ENCODE measurements at regions not wholly inside any gene's neighbourhood (a gene's known extent, or its start where the extent isn't known, plus 50 kb on each side); places are given as distances from the start of the nearest gene placed in this dataset.
"Not testable (repeated sequence)": the region's sequence is repeated elsewhere in the genome, so short reads cannot be mapped to it uniquely, and the experiment has no call there.

GRCh38 chr11:82398300-82398815 is 335.3 kb downstream of the FAM181B start:
- Mint-ChIP-seq H3K4me3 (no peak overlapping the region), H3K27me3 (no peaks in the 10 kb centered on the region), H3K4me1 (no peaks in the 10 kb centered on the region), H3K9me3 (ENCODE audit: low read depth) (peaks cover 4% of the 10 kb centered on the region), H3K36me3 (no peaks in the 10 kb centered on the region), H3K27ac (no peak overlapping the region)
- CTCF ChIA-PET, result no interaction called here
- DNase-seq (no peak), ATAC-seq (no peak)

- CTCF ChIA-PET; H3K9me3 Mint-ChIP-seq (ENCODE audit: low read depth); H3K4me3 Mint-ChIP-seq; DNase-seq; H3K27ac Mint-ChIP-seq; H3K36me3 Mint-ChIP-seq; H3K4me1 Mint-ChIP-seq; H3K27me3 Mint-ChIP-seq; ATAC-seq: not testable (repeated sequence)
Observed at GRCh38 chr11:82396639-82397038, 337.0 kb downstream of the FAM181B start.

GRCh38 chr11:82384308-82384707 is 349.4 kb downstream of the FAM181B start:
- CTCF ChIA-PET, result no interaction called here

GRCh38 chr11:82373781-82374542 is 359.7 kb downstream of the FAM181B start:
- H3K4me3 Mint-ChIP-seq, result no peak overlapping the region
- H3K36me3 Mint-ChIP-seq, result no peaks in the 10 kb centered on the region
- ATAC-seq (no peak), DNase-seq (no peak)
- H3K9me3 Mint-ChIP-seq (ENCODE audit: low read depth), result peaks cover 2% of the 10 kb centered on the region
- no peaks in the 10 kb centered on the region for H3K4me1 Mint-ChIP-seq
- H3K27ac Mint-ChIP-seq, result no peak overlapping the region
- CTCF ChIA-PET, result no interaction called here
- H3K27me3 Mint-ChIP-seq, result no peaks in the 10 kb centered on the region

More at GRCh38 chr11:82384308-82384707, 349.4 kb downstream of the FAM181B start:
- Mint-ChIP-seq H3K4me3 (no peak overlapping the region), H3K27ac (no peak overlapping the region), H3K9me3 (ENCODE audit: low read depth) (peaks cover 4% of the 10 kb centered on the region), H3K36me3 (no peaks in the 10 kb centered on the region), H3K27me3 (no peaks in the 10 kb centered on the region), H3K4me1 (no peaks in the 10 kb centered on the region)
- DNase-seq, result no peak
- ATAC-seq, result no peak

- Mint-ChIP-seq H3K36me3 (no peaks in the 10 kb centered on the region), H3K9me3 (ENCODE audit: low read depth) (no peaks in the 10 kb centered on the region), H3K4me1 (no peaks in the 10 kb centered on the region)
Observed at GRCh38 chr11:82365351-82365750, 368.3 kb downstream of the FAM181B start.

GRCh38 chr11:82356316-82356715 is 377.3 kb downstream of the FAM181B start:
- CTCF ChIA-PET, result no interaction called here
- no peak overlapping the region for H3K27ac Mint-ChIP-seq
- ATAC-seq (no peak), DNase-seq (no peak)
- no peak overlapping the region for H3K4me3 Mint-ChIP-seq
- no peaks in the 10 kb centered on the region for H3K36me3 Mint-ChIP-seq
- peaks cover 7% of the 10 kb centered on the region for H3K9me3 Mint-ChIP-seq (ENCODE audit: low read depth)
- H3K4me1 Mint-ChIP-seq, result no peaks in the 10 kb centered on the region
- H3K27me3 Mint-ChIP-seq, result no peaks in the 10 kb centered on the region

More at GRCh38 chr11:82365351-82365750, 368.3 kb downstream of the FAM181B start:
- CTCF ChIA-PET, result no interaction called here
- H3K4me3 Mint-ChIP-seq, result no peak overlapping the region
- DNase-seq, result no peak
- H3K27me3 Mint-ChIP-seq, result no peaks in the 10 kb centered on the region
- no peak for ATAC-seq
- no peak overlapping the region for H3K27ac Mint-ChIP-seq

- CTCF ChIA-PET, result no interaction called here
- no peak overlapping the region for H3K27ac Mint-ChIP-seq
Observed at GRCh38 chr11:82355313-82355823, 378.3 kb downstream of the FAM181B start.

GRCh38 chr11:82326853-82327252 is 406.8 kb downstream of the FAM181B start:
- no peak for ATAC-seq

More at GRCh38 chr11:82355313-82355823, 378.3 kb downstream of the FAM181B start:
- H3K36me3 Mint-ChIP-seq, result no peaks in the 10 kb centered on the region
- no peak overlapping the region for H3K4me3 Mint-ChIP-seq
- DNase-seq (no peak), ATAC-seq (no peak)
- no peaks in the 10 kb centered on the region for H3K27me3 Mint-ChIP-seq
- H3K4me1 Mint-ChIP-seq, result no peaks in the 10 kb centered on the region
- peaks cover 7% of the 10 kb centered on the region for H3K9me3 Mint-ChIP-seq (ENCODE audit: low read depth)

GRCh38 chr11:82321206-82321605 is 412.5 kb downstream of the FAM181B start:
- H3K36me3 Mint-ChIP-seq, result no peaks in the 10 kb centered on the region
- no peak overlapping the region for H3K27ac Mint-ChIP-seq
- H3K4me3 Mint-ChIP-seq, result no peak overlapping the region
- H3K27me3 Mint-ChIP-seq, result no peaks in the 10 kb centered on the region
- H3K4me1 Mint-ChIP-seq, result no peaks in the 10 kb centered on the region
- CTCF ChIA-PET, result no interaction called here
- DNase-seq (no peak), ATAC-seq (no peak)
- H3K9me3 Mint-ChIP-seq (ENCODE audit: low read depth), result no peaks in the 10 kb centered on the region

More at GRCh38 chr11:82326853-82327252, 406.8 kb downstream of the FAM181B start:
- CTCF ChIA-PET, result no interaction called here
- DNase-seq, result no peak
- Mint-ChIP-seq H3K36me3 (no peaks in the 10 kb centered on the region), H3K27me3 (no peaks in the 10 kb centered on the region), H3K4me3 (no peak overlapping the region), H3K27ac (no peak overlapping the region), H3K4me1 (no peaks in the 10 kb centered on the region), H3K9me3 (ENCODE audit: low read depth) (no peaks in the 10 kb centered on the region)

- Mint-ChIP-seq H3K4me3 (no peak overlapping the region), H3K4me1 (no peaks in the 10 kb centered on the region), H3K9me3 (ENCODE audit: low read depth) (no peaks in the 10 kb centered on the region), H3K27me3 (no peaks in the 10 kb centered on the region), H3K36me3 (no peaks in the 10 kb centered on the region), H3K27ac (no peak overlapping the region)
- DNase-seq (no peak), ATAC-seq (no peak)
- CTCF ChIA-PET, result no interaction called here
Observed at GRCh38 chr11:82315093-82315492, 418.6 kb downstream of the FAM181B start.

- no peak for DNase-seq
- H3K4me1 Mint-ChIP-seq, result no peaks in the 10 kb centered on the region
- peaks cover 5% of the 10 kb centered on the region for H3K9me3 Mint-ChIP-seq (ENCODE audit: low read depth)
- H3K27ac Mint-ChIP-seq, result no peak overlapping the region
- H3K27me3 Mint-ChIP-seq, result no peaks in the 10 kb centered on the region
- CTCF ChIA-PET, result no interaction called here
- no peaks in the 10 kb centered on the region for H3K36me3 Mint-ChIP-seq
- ATAC-seq, result no peak
- H3K4me3 Mint-ChIP-seq, result no peak overlapping the region
Observed at GRCh38 chr11:82308979-82309378, 424.7 kb downstream of the FAM181B start.

GRCh38 chr11:82305123-82305522 is 428.5 kb downstream of the FAM181B start:
- no peak overlapping the region for H3K27ac Mint-ChIP-seq
- no peaks in the 10 kb centered on the region for H3K36me3 Mint-ChIP-seq
- H3K4me1 Mint-ChIP-seq, result no peaks in the 10 kb centered on the region
- DNase-seq, result no peak
- H3K4me3 Mint-ChIP-seq, result no peak overlapping the region
- no peaks in the 10 kb centered on the region for H3K27me3 Mint-ChIP-seq
- no peak for ATAC-seq
- CTCF ChIA-PET, result no interaction called here
- peaks cover 5% of the 10 kb centered on the region for H3K9me3 Mint-ChIP-seq (ENCODE audit: low read depth)

GRCh38 chr11:82303671-82304070 is 430.0 kb downstream of the FAM181B start:
- Mint-ChIP-seq H3K4me3 (no peak overlapping the region), H3K27me3 (no peaks in the 10 kb centered on the region), H3K27ac (no peak overlapping the region), H3K36me3 (no peaks in the 10 kb centered on the region), H3K4me1 (no peaks in the 10 kb centered on the region), H3K9me3 (ENCODE audit: low read depth) (no peaks in the 10 kb centered on the region)
- CTCF ChIA-PET, result no interaction called here
- DNase-seq (no peak), ATAC-seq (no peak)

- Mint-ChIP-seq H3K4me1 (no peaks in the 10 kb centered on the region), H3K36me3 (no peaks in the 10 kb centered on the region), H3K27ac (no peak overlapping the region), H3K4me3 (no peak overlapping the region), H3K27me3 (no peaks in the 10 kb centered on the region), H3K9me3 (ENCODE audit: low read depth) (no peaks in the 10 kb centered on the region)
- ATAC-seq (no peak), DNase-seq (no peak)
- CTCF ChIA-PET, result no interaction called here
Observed at GRCh38 chr11:82288471-82288870, 445.2 kb downstream of the FAM181B start.

Measured in activated CD8-positive, alpha-beta memory T cell treated with anti-CD3 and anti-CD28 coated beads, Interleukin-2, amount 10 ng/mL, durations not matched to agents 7 days and 5 days (primary cell).